ENCODE measurements at regions not wholly inside any gene's neighbourhood (a gene's known extent, or its start where the extent isn't known, plus 50 kb on each side); places are given as distances from the start of the nearest gene placed in this dataset.

- no peak overlapping the region for H2AFZ ChIP-seq (ENCODE audit: low read length)
- no peak overlapping the region for H3K14ac ChIP-seq (ENCODE audit: insufficient read length)
- no peaks in the 10 kb centered on the region for H3K27me3 ChIP-seq (replicated peaks in 1 of 4; ENCODE audit: control insufficient read depth in 3 of 4, extremely low read depth in 1 of 4, insufficient read depth in 3 of 4, low read length in 3 of 4)
- H3K4ac ChIP-seq (replicated peaks; ENCODE audit: insufficient read length, low read depth, low read length), result no peak overlapping the region
- H3K23me2 ChIP-seq (ENCODE audit: low read depth, low read length), result no peaks in the 10 kb centered on the region
- no peak overlapping the region for H2BK5ac ChIP-seq (ENCODE audit: low read depth, low read length)
- no peaks in the 10 kb centered on the region for H3K9me3 ChIP-seq (ENCODE audit: insufficient read depth in 2 of 2, low read depth in 1 of 2, low read length in 1 of 2)
- H2BK15ac ChIP-seq (ENCODE audit: low read length), result no peak overlapping the region
- ChIA-PET POLR2A (ENCODE audit: partially characterized antibody) (no interaction called here), CTCF (ENCODE audit: partially characterized antibody) (interaction anchor here (1.1 kb wide), 1 partner anchor 10 kb away, joined by 3 read pairs; no protein-coding TSS in a partner anchor)
- no peak overlapping the region for H3K4me3 ChIP-seq (ENCODE audit: extremely low read depth in 1 of 4, insufficient read depth in 2 of 4, low read depth in 3 of 4, low read length in 4 of 4)
- H2BK120ac ChIP-seq (replicated peaks; ENCODE audit: low read depth, low read length), result no peak overlapping the region
- no peak overlapping the region for H2BK20ac ChIP-seq (ENCODE audit: low read length)
- no peak overlapping the region for H4K5ac ChIP-seq (ENCODE audit: insufficient read length, low read depth, low read length)
- no peak for TF ChIP-seq RNF2 (IDR thresholded peaks at IDR 0.05; ENCODE audit: borderline replicate concordance, low read depth, low read length, missing control alignments, poor library complexity, severe bottlenecking)
- H4K8ac ChIP-seq (ENCODE audit: extremely low read depth, insufficient read depth, low read length), result no peak overlapping the region
- H4K20me1 ChIP-seq (replicated peaks in 1 of 2; ENCODE audit: control insufficient read depth in 1 of 2, insufficient read depth in 2 of 2, low read length in 2 of 2), result no peaks in the 10 kb centered on the region
- H3K23ac ChIP-seq (ENCODE audit: insufficient read length), result no peak overlapping the region
- no peak overlapping the region for H3K9ac ChIP-seq (replicated peaks in 1 of 4; ENCODE audit: extremely low read depth in 1 of 4, low read depth in 3 of 4, low read length in 3 of 4)
- DNase-seq (ENCODE audit: low read depth in 1 of 2, low spot score in 2 of 2) (no peak), FAIRE-seq (no peak)
- H2AK5ac ChIP-seq (ENCODE audit: low read depth, low read length), result no peak overlapping the region
- no peak overlapping the region for H4K91ac ChIP-seq (replicated peaks; ENCODE audit: insufficient read length, low read length)
- no peak overlapping the region for H3K56ac ChIP-seq (replicated peaks; ENCODE audit: insufficient read length, low read depth, low read length)
- H3K4me1 ChIP-seq (replicated peaks in 1 of 4; ENCODE audit: control insufficient read depth in 3 of 4, insufficient read depth in 4 of 4, low read length in 3 of 4), result no peaks in the 10 kb centered on the region
- 80% methylated on average over 2 of the region's 2 CpGs; no CpG with 5 or more reads in 1 of the 2 experiments for WGBS, 2 experiments (ENCODE audit: extremely low coverage in 1 of 2, insufficient coverage in 1 of 2, insufficient read length in 1 of 2, insufficient replicate concordance in 2 of 2, low coverage in 1 of 2, low lambda C conversion rate in 2 of 2, missing lambda C conversion rate in 1 of 2)
- no peak overlapping the region for H3K18ac ChIP-seq (ENCODE audit: extremely low read depth, low read length)
- H3K36me3 ChIP-seq (ENCODE audit: control insufficient read depth in 2 of 4, insufficient read depth in 4 of 4, low read length in 3 of 4), result no peaks in the 10 kb centered on the region
- H3K4me2 ChIP-seq (ENCODE audit: insufficient read depth in 1 of 2, low read depth in 2 of 2, low read length in 2 of 2), result no peak overlapping the region
- no peak overlapping the region for H2BK12ac ChIP-seq (ENCODE audit: low read depth, low read length)
- no peak overlapping the region for H3K27ac ChIP-seq (ENCODE audit: low read depth, low read length)
- H3K79me1 ChIP-seq (ENCODE audit: low read depth, low read length), result no peaks in the 10 kb centered on the region
- no peaks in the 10 kb centered on the region for H3K79me2 ChIP-seq (ENCODE audit: control insufficient read depth in 1 of 2, insufficient read depth in 2 of 2, low read length in 2 of 2)
Observed at GRCh38 chr13:76216729-76217128, 580.6 kb downstream of the LMO7 start.

All from H1 (cell line).